DOHH2 (cell line): ENCODE measurements at regions not wholly inside any gene's neighbourhood (a gene's known extent, or its start where the extent isn't known, plus 50 kb on each side); places are given as distances from the start of the nearest gene placed in this dataset.

Experiments
- CTCF ChIP-seq: fragments of 200-600 bp; sonication (generic); IDR thresholded peaks from one replicate; pipeline ENCODE4 v1.5.1; 2014; ENCODE audit warnings: antibody characterized with exemption, mild to moderate bottlenecking, low read depth, low read length; ENCODE audit not compliant: poor library complexity, severe bottlenecking
- EZH2phosphoT487 ChIP-seq: fragments of 200-600 bp; sonication (generic); IDR thresholded peaks from 2 replicates; pipeline ENCODE4 v1.6.1; 2017; ENCODE audit warnings: borderline replicate concordance, mild to moderate bottlenecking, antibody characterized with exemption, low read length, moderate library complexity, mixed read lengths

GRCh38 chr7:42727451-42727850, 184.4 kb downstream of the C7orf25 start:
- TF ChIP-seq CTCF (no peak), EZH2phosphoT487 (no peak)
